ENCODE measurements at regions not wholly inside any gene's neighbourhood (a gene's known extent, or its start where the extent isn't known, plus 50 kb on each side); places are given as distances from the start of the nearest gene placed in this dataset.

- Histone ChIP-seq H3K9me2 (ENCODE audit: low read depth, low read length) (no peaks in the 10 kb centered on the region), H3K27ac (ENCODE audit: low read depth, low read length, poor library complexity, severe bottlenecking) (no peak overlapping the region), H4K20me1 (ENCODE audit: insufficient read depth, low read length) (no peaks in the 10 kb centered on the region)
Observed at GRCh38 chr3:139236336-139236735, 107.5 kb upstream of the MRPS22 start.

GRCh38 chr3:139238281-139239030, 105.4 kb upstream of the MRPS22 start:
- no peak overlapping the region for H3K4me3 ChIP-seq (ENCODE audit: low read depth, low read length, poor library complexity, severe bottlenecking)
- H3K9me2 ChIP-seq (ENCODE audit: low read depth, low read length) = no peaks in the 10 kb centered on the region
- no peaks in the 10 kb centered on the region for H4K20me1 ChIP-seq (ENCODE audit: insufficient read depth, low read length)
- no peak overlapping the region for H3K9ac ChIP-seq (ENCODE audit: low read length)
- no peaks in the 10 kb centered on the region for H3K27me3 ChIP-seq (ENCODE audit: insufficient read depth, low read length)
- H3K79me2 ChIP-seq (ENCODE audit: insufficient read depth, low read length) = no peaks in the 10 kb centered on the region
- H3K4me1 ChIP-seq (ENCODE audit: insufficient read depth, low read length, severe bottlenecking) = no peaks in the 10 kb centered on the region
- no peaks in the 10 kb centered on the region for H3K36me3 ChIP-seq (ENCODE audit: insufficient read depth, low read length)
- H3K4me2 ChIP-seq (ENCODE audit: low read length) = no peak overlapping the region
- H2AFZ ChIP-seq (ENCODE audit: low read length) = no peak overlapping the region
- H3K9me3 ChIP-seq (ENCODE audit: low read length) = no peaks in the 10 kb centered on the region
- TF ChIP-seq CTCF (IDR thresholded peaks at IDR 0.05; ENCODE audit: low read length) (no peak), EZH2 (IDR thresholded peaks at IDR 0.05; ENCODE audit: borderline replicate concordance, low read length) (no peak)
- no peaks in the 10 kb centered on the region for H3F3A ChIP-seq (ENCODE audit: insufficient read depth, low read length)
- no peak overlapping the region for H3K27ac ChIP-seq (ENCODE audit: low read depth, low read length, poor library complexity, severe bottlenecking)

More at GRCh38 chr3:139236336-139236735, 107.5 kb upstream of the MRPS22 start:
- TF ChIP-seq EZH2 (IDR thresholded peaks at IDR 0.05; ENCODE audit: borderline replicate concordance, low read length) (no peak), CTCF (IDR thresholded peaks at IDR 0.05; ENCODE audit: low read length) (no peak)
- H3K9ac ChIP-seq (ENCODE audit: low read length) = no peak overlapping the region
- H3K4me3 ChIP-seq (ENCODE audit: low read depth, low read length, poor library complexity, severe bottlenecking) = no peak overlapping the region
- H3K36me3 ChIP-seq (ENCODE audit: insufficient read depth, low read length) = no peaks in the 10 kb centered on the region
- H3K27me3 ChIP-seq (ENCODE audit: insufficient read depth, low read length) = no peaks in the 10 kb centered on the region
- H3K4me1 ChIP-seq (ENCODE audit: insufficient read depth, low read length, severe bottlenecking) = no peaks in the 10 kb centered on the region
- no peaks in the 10 kb centered on the region for H3F3A ChIP-seq (ENCODE audit: insufficient read depth, low read length)
- H3K4me2 ChIP-seq (ENCODE audit: low read length) = no peak overlapping the region
- no peaks in the 10 kb centered on the region for H3K79me2 ChIP-seq (ENCODE audit: insufficient read depth, low read length)
- no peak overlapping the region for H2AFZ ChIP-seq (ENCODE audit: low read length)
- no peaks in the 10 kb centered on the region for H3K9me3 ChIP-seq (ENCODE audit: low read length)

- Histone ChIP-seq H3K9ac (ENCODE audit: low read length) (no peak overlapping the region), H3K79me2 (ENCODE audit: insufficient read depth, low read length) (no peaks in the 10 kb centered on the region), H2AFZ (ENCODE audit: low read length) (no peak overlapping the region), H3K4me2 (ENCODE audit: low read length) (no peak overlapping the region), H3K9me2 (ENCODE audit: low read depth, low read length) (no peaks in the 10 kb centered on the region), H4K20me1 (ENCODE audit: insufficient read depth, low read length) (no peaks in the 10 kb centered on the region), H3K27me3 (ENCODE audit: insufficient read depth, low read length) (no peaks in the 10 kb centered on the region), H3K4me3 (ENCODE audit: low read depth, low read length, poor library complexity, severe bottlenecking) (no peak overlapping the region), H3K36me3 (ENCODE audit: insufficient read depth, low read length) (no peaks in the 10 kb centered on the region), H3K4me1 (ENCODE audit: insufficient read depth, low read length, severe bottlenecking) (no peaks in the 10 kb centered on the region), H3F3A (ENCODE audit: insufficient read depth, low read length) (no peaks in the 10 kb centered on the region), H3K9me3 (ENCODE audit: low read length) (no peaks in the 10 kb centered on the region), H3K27ac (ENCODE audit: low read depth, low read length, poor library complexity, severe bottlenecking) (no peak overlapping the region)
- TF ChIP-seq EZH2 (IDR thresholded peaks at IDR 0.05; ENCODE audit: borderline replicate concordance, low read length) (no peak), CTCF (IDR thresholded peaks at IDR 0.05; ENCODE audit: low read length) (no peak)
Observed at GRCh38 chr3:139239550-139239949, 104.3 kb upstream of the MRPS22 start.
